HCT116 (cell line): ENCODE measurements at regions not wholly inside any gene's neighbourhood (a gene's known extent, or its start where the extent isn't known, plus 50 kb on each side); places are given as distances from the start of the nearest gene placed in this dataset.

Experiments used
- ATF3 ChIP-seq: IDR thresholded peaks from 2 replicates; pipeline ENCODE4 v1.6.1; 2012
- EGR1 ChIP-seq: IDR thresholded peaks from 2 replicates; pipeline ENCODE4 v1.6.1; 2012; ENCODE audit warnings: low read depth
- ELF1 ChIP-seq: IDR thresholded peaks from 2 replicates; pipeline ENCODE4 v1.6.1; 2012; ENCODE audit warnings: low read depth, borderline replicate concordance
- EZH2 ChIP-seq: fragments of 200-600 bp; sonication (generic); IDR thresholded peaks from 2 replicates; pipeline ENCODE4 v1.6.1; 2017; ENCODE audit warnings: antibody characterized with exemption, mixed run types
- EZH2phosphoT487 ChIP-seq: fragments of 200-600 bp; IDR thresholded peaks from 2 replicates; pipeline ENCODE4 v1.6.1; 2018; ENCODE audit warnings: antibody characterized with exemption, borderline replicate concordance
- POLR2A ChIP-seq: IDR thresholded peaks from 2 replicates; pipeline ENCODE4 v1.7.0; 2011; ENCODE audit warnings: borderline replicate concordance; ENCODE audit not compliant: insufficient read depth, insufficient read length; ENCODE audit errors: extremely low read depth
- TF ChIP-seq, protein P1 (sequence below), 3 experiments: fragments of 200-600 bp in 1 of 3; sonication (generic) in 1 of 3; IDR thresholded peaks in 2 of 3; conservative IDR thresholded peaks in 1 of 3; 2 replicates each; pipeline ENCODE4 v1.5.1; 2012 to 2017; ENCODE audit warnings: low read depth in 2 of 3, low read length in 2 of 3, antibody characterized with exemption in 1 of 3, borderline replicate concordance in 1 of 3, control low read depth in 1 of 3, mild to moderate bottlenecking in 1 of 3, mixed read lengths in 1 of 3, mixed run types in 1 of 3, moderate library complexity in 1 of 3; ENCODE audit not compliant: insufficient read depth in 1 of 3
- TF ChIP-seq, protein P2 (sequence below): IDR thresholded peaks from 2 replicates; pipeline ENCODE4 v1.6.1; 2012

GRCh38 chr7:155994279-155994811, 182.1 kb upstream of the SHH start:
- TF ChIP-seq EZH2 (no peak), ATF3 (no peak), EZH2phosphoT487 (no peak), POLR2A (no peak), ELF1 (no peak), EGR1 (no peak)
- TF ChIP-seq, protein P1, sequence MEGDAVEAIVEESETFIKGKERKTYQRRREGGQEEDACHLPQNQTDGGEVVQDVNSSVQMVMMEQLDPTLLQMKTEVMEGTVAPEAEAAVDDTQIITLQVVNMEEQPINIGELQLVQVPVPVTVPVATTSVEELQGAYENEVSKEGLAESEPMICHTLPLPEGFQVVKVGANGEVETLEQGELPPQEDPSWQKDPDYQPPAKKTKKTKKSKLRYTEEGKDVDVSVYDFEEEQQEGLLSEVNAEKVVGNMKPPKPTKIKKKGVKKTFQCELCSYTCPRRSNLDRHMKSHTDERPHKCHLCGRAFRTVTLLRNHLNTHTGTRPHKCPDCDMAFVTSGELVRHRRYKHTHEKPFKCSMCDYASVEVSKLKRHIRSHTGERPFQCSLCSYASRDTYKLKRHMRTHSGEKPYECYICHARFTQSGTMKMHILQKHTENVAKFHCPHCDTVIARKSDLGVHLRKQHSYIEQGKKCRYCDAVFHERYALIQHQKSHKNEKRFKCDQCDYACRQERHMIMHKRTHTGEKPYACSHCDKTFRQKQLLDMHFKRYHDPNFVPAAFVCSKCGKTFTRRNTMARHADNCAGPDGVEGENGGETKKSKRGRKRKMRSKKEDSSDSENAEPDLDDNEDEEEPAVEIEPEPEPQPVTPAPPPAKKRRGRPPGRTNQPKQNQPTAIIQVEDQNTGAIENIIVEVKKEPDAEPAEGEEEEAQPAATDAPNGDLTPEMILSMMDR (IDR thresholded peaks at IDR 0.05 in 2 of 3, conservative IDR thresholded peaks at IDR 0.05 in 1 of 3; ENCODE audit: borderline replicate concordance in 1 of 3, insufficient read depth in 1 of 3, low read depth in 2 of 3, low read length in 2 of 3) = no peak
- TF ChIP-seq, protein P2, sequence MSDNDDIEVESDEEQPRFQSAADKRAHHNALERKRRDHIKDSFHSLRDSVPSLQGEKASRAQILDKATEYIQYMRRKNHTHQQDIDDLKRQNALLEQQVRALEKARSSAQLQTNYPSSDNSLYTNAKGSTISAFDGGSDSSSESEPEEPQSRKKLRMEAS = no peak
